ENCODE measurements at regions not wholly inside any gene's neighbourhood (a gene's known extent, or its start where the extent isn't known, plus 50 kb on each side); places are given as distances from the start of the nearest gene placed in this dataset.
"Not testable (repeated sequence)": the region's sequence is repeated elsewhere in the genome, so short reads cannot be mapped to it uniquely, and the experiment has no call there.

- no peak for DNase-seq
Measured at GRCh38 chr7:136303162-136303561, 326.0 kb upstream of the MTPN start.

GRCh38 chr7:136302049-136302448 is 324.9 kb upstream of the MTPN start:
- DNase-seq, result no peak

GRCh38 chr7:136294977-136295376 is 317.8 kb upstream of the MTPN start:
- no peak for DNase-seq

GRCh38 chr7:136293841-136294391 is 316.8 kb upstream of the MTPN start:
- no peak for DNase-seq

GRCh38 chr7:136293272-136293671 is 316.1 kb upstream of the MTPN start:
- no peak for DNase-seq

- no peak for DNase-seq
Measured at GRCh38 chr7:136292365-136292764, 315.2 kb upstream of the MTPN start.

- DNase-seq, result no peak
Measured at GRCh38 chr7:136290351-136290750, 313.2 kb upstream of the MTPN start.

GRCh38 chr7:136278057-136278456 is 300.9 kb upstream of the MTPN start:
- DNase-seq, result no peak

GRCh38 chr7:136275794-136276193 is 298.6 kb upstream of the MTPN start:
- no peak for DNase-seq

GRCh38 chr7:136274636-136275345 is 297.6 kb upstream of the MTPN start:
- no peak for DNase-seq

GRCh38 chr7:136272934-136273333 is 295.8 kb upstream of the MTPN start:
- no peak for DNase-seq

- DNase-seq, result no peak
Measured at GRCh38 chr7:136267822-136268221, 290.7 kb upstream of the MTPN start.

GRCh38 chr7:136266457-136266856 is 289.3 kb upstream of the MTPN start:
- no peak for DNase-seq

GRCh38 chr7:136264304-136264703 is 287.1 kb upstream of the MTPN start:
- DNase-seq, result not testable (repeated sequence)

- DNase-seq, result not testable (repeated sequence)
Measured at GRCh38 chr7:136263112-136263860, 286.1 kb upstream of the MTPN start.

GRCh38 chr7:136260591-136260990 is 283.4 kb upstream of the MTPN start:
- not testable (repeated sequence) for DNase-seq

- no peak for DNase-seq
Measured at GRCh38 chr7:136259074-136259473, 281.9 kb upstream of the MTPN start.

GRCh38 chr7:136256491-136256890 is 279.3 kb upstream of the MTPN start:
- DNase-seq, result no peak

- no peak for DNase-seq
Measured at GRCh38 chr7:136254148-136254547, 277.0 kb upstream of the MTPN start.

- DNase-seq, result no peak
Measured at GRCh38 chr7:136251826-136252225, 274.7 kb upstream of the MTPN start.

- DNase-seq, result no peak
Measured at GRCh38 chr7:136247211-136247610, 270.1 kb upstream of the MTPN start.

- no peak for DNase-seq
Measured at GRCh38 chr7:136245327-136246004, 268.3 kb upstream of the MTPN start.

GRCh38 chr7:136234040-136234439 is 256.9 kb upstream of the MTPN start:
- no peak for DNase-seq

- DNase-seq, result no peak
Measured at GRCh38 chr7:136230210-136230609, 253.1 kb upstream of the MTPN start.

All from activated CD4-positive, CD25-positive, alpha-beta regulatory T cell (primary cell).